GM23338 (cell line): ENCODE measurements at regions not wholly inside any gene's neighbourhood (a gene's known extent, or its start where the extent isn't known, plus 50 kb on each side); places are given as distances from the start of the nearest gene placed in this dataset.
A peak's percentile ranks its signal among the peaks of the same experiment; 100 is the strongest.

Source experiments
- ATAC-seq: fragments of 200-7000 bp; cut with Tn5 transposase; 3 replicates; pipeline ENCODE4 v1.9.1; 2020
- DNase-seq: peaks from one replicate; pipeline ENCODE4 v3.0.0-alpha.2; 2015; ENCODE audit warnings: low spot score
- H2AFZ ChIP-seq: fragments of 200-600 bp; sonication (generic); 2 replicates; pipeline ENCODE4 v1.8.0; 2016; ENCODE audit warnings: antibody characterized with exemption, mild to moderate bottlenecking, moderate library complexity
- H3F3A ChIP-seq: fragments of 200-600 bp; sonication (generic); replicated peaks from 2 replicates; pipeline ENCODE4 v1.8.0; 2017; ENCODE audit warnings: antibody characterized with exemption, mixed run types, low read depth
- H3K27ac ChIP-seq: fragments of 200-600 bp; sonication (generic); 2 replicates; pipeline ENCODE4 v1.6.1; 2016; ENCODE audit warnings: low read depth
- H3K27me3 ChIP-seq: fragments of 200-600 bp; sonication (generic); 2 replicates; pipeline ENCODE4 v1.8.0; 2016; ENCODE audit warnings: mild to moderate bottlenecking, mixed run types, moderate library complexity; ENCODE audit not compliant: insufficient read depth
- H3K36me3 ChIP-seq: fragments of 200-600 bp; sonication (generic); 2 replicates; pipeline ENCODE4 v1.8.0; 2016; ENCODE audit warnings: mild to moderate bottlenecking; ENCODE audit not compliant: insufficient read depth
- H3K4me1 ChIP-seq: fragments of 200-600 bp; sonication (generic); 2 replicates; pipeline ENCODE4 v1.8.0; 2016; ENCODE audit warnings: mild to moderate bottlenecking, moderate library complexity; ENCODE audit not compliant: insufficient read depth
- H3K4me2 ChIP-seq: fragments of 200-600 bp; sonication (generic); 2 replicates; pipeline ENCODE4 v1.7.1; 2017; ENCODE audit warnings: mixed run types
- H3K4me3 ChIP-seq: fragments of 200-600 bp; sonication (generic); 2 replicates; pipeline ENCODE4 v1.6.1; 2016; ENCODE audit warnings: mixed run types
- H3K79me2 ChIP-seq: fragments of 200-600 bp; sonication (generic); replicated peaks from 2 replicates; pipeline ENCODE4 v1.8.0; 2017; ENCODE audit warnings: mild to moderate bottlenecking; ENCODE audit not compliant: insufficient read depth
- H3K9me2 ChIP-seq: fragments of 200-600 bp; sonication (generic); 2 replicates; pipeline ENCODE4 v1.8.0; 2017; ENCODE audit not compliant: insufficient read depth
- H4K20me1 ChIP-seq: fragments of 200-600 bp; sonication (generic); replicated peaks from 2 replicates; pipeline ENCODE4 v1.8.0; 2017; ENCODE audit warnings: mild to moderate bottlenecking; ENCODE audit not compliant: insufficient read depth
- H3K27ac Mint-ChIP-seq: 2 replicates; pipeline ENCODE4 v1.8.0; 2020; ENCODE audit warnings: inconsistent platforms, mild to moderate bottlenecking, moderate library complexity, mixed read lengths
- H3K27me3 Mint-ChIP-seq: 3 replicates; pipeline ENCODE4 v1.8.0; 2022; ENCODE audit warnings: low read depth, mild to moderate bottlenecking, moderate library complexity, mixed read lengths, inconsistent platforms; ENCODE audit not compliant: insufficient read depth, poor library complexity
- H3K36me3 Mint-ChIP-seq: 3 replicates; pipeline ENCODE4 v1.8.0; 2021; ENCODE audit warnings: low read depth, mild to moderate bottlenecking, inconsistent platforms, moderate library complexity, mixed read lengths
- H3K4me1 Mint-ChIP-seq: 3 replicates; pipeline ENCODE4 v1.8.0; 2020; ENCODE audit warnings: mild to moderate bottlenecking, inconsistent platforms, mixed read lengths
- H3K4me3 Mint-ChIP-seq: 3 replicates; pipeline ENCODE4 v1.8.0; 2021; ENCODE audit warnings: moderate library complexity, mild to moderate bottlenecking, inconsistent platforms, mixed read lengths
- H3K9me3 Mint-ChIP-seq: 3 replicates; pipeline ENCODE4 v1.8.0; 2020; ENCODE audit warnings: moderate library complexity, mild to moderate bottlenecking, inconsistent platforms, mixed read lengths
- CTCF ChIP-seq, 2 experiments: fragments of 200-600 bp in 1 of 2; sonication (generic) in 1 of 2; conservative IDR thresholded peaks; 2 replicates each; pipeline versions ENCODE4 v1.5.1 to v1.6.1; 2016 to 2017; ENCODE audit warnings: antibody characterized with exemption in 2 of 2, low read depth in 2 of 2, mild to moderate bottlenecking in 2 of 2, moderate library complexity in 1 of 2
- ETS1 ChIP-seq: IDR thresholded peaks from 2 replicates; pipeline ENCODE4 v1.6.1; 2016; ENCODE audit warnings: antibody characterized with exemption
- EZH2 ChIP-seq: fragments of 200-600 bp; sonication (generic); IDR thresholded peaks from one replicate; pipeline ENCODE4 v1.8.0; 2017; ENCODE audit warnings: antibody characterized with exemption, mild to moderate bottlenecking, low read depth; ENCODE audit not compliant: unreplicated experiment
- EZH2phosphoT487 ChIP-seq: fragments of 200-600 bp; sonication (generic); IDR thresholded peaks from one replicate; pipeline ENCODE4 v1.8.1; 2018; ENCODE audit warnings: antibody characterized with exemption; ENCODE audit not compliant: unreplicated experiment
- POLR2AphosphoS5 ChIP-seq: IDR thresholded peaks from 2 replicates; pipeline ENCODE4 v1.6.1; 2016; ENCODE audit warnings: antibody characterized with exemption, low read depth
- REST ChIP-seq: IDR thresholded peaks from one replicate; pipeline ENCODE4 v1.6.1; 2018; ENCODE audit warnings: antibody characterized with exemption; ENCODE audit not compliant: unreplicated experiment
- STAT1 ChIP-seq: IDR thresholded peaks from one replicate; pipeline ENCODE4 v1.6.1; 2016; ENCODE audit warnings: antibody characterized with exemption; ENCODE audit not compliant: unreplicated experiment
- ZNF114 ChIP-seq: fragments of 250-450 bp; sonication (Bioruptor Pico); IDR thresholded peaks from 2 replicates; pipeline ENCODE4 v1.5.0; 2020; ENCODE audit warnings: mild to moderate bottlenecking, moderate library complexity
- ZNF331 ChIP-seq: fragments of 250-450 bp; sonication (Bioruptor Pico); IDR thresholded peaks from 2 replicates; pipeline ENCODE4 v1.5.0; 2020; ENCODE audit warnings: low read depth, mild to moderate bottlenecking, moderate library complexity
- ZNF462 ChIP-seq: fragments of 250-450 bp; sonication (Bioruptor Pico); IDR thresholded peaks from 2 replicates; pipeline ENCODE4 v1.5.0; 2020; ENCODE audit warnings: mild to moderate bottlenecking, moderate library complexity

GRCh38 chr15:93506646-93507045, 417.6 kb upstream of the RGMA start:
- no peak overlapping the region for H3K4me3 Mint-ChIP-seq
- H3K36me3 ChIP-seq: no peaks in the 10 kb centered on the region
- H3K27me3 ChIP-seq: no peaks in the 10 kb centered on the region
- H3K79me2 ChIP-seq: no peaks in the 10 kb centered on the region
- no peaks in the 10 kb centered on the region for H3K36me3 Mint-ChIP-seq
- H2AFZ ChIP-seq: no peak overlapping the region
- ATAC-seq (peak; percentile 32; the same call in 1 of the 3 replicates), DNase-seq (no peak)
- peaks cover 2% of the 10 kb centered on the region for H3K27me3 Mint-ChIP-seq
- H3K27ac Mint-ChIP-seq: no peak overlapping the region
- H3K4me1 Mint-ChIP-seq: peaks cover 4% of the 10 kb centered on the region; the same call in 2 of the 3 replicates
- no peaks in the 10 kb centered on the region for H3F3A ChIP-seq
- H4K20me1 ChIP-seq: no peaks in the 10 kb centered on the region
- H3K4me2 ChIP-seq: no peak overlapping the region
- no peak for TF ChIP-seq POLR2AphosphoS5
- TF ChIP-seq STAT1: no peak
- no peak for TF ChIP-seq EZH2
- no peak for TF ChIP-seq ZNF462
- TF ChIP-seq ETS1: no peak
- TF ChIP-seq REST: no peak
- TF ChIP-seq ZNF331 (CRISPR knock-in tag): no peak
- no peak for TF ChIP-seq ZNF114 (CRISPR knock-in tag)
- TF ChIP-seq CTCF (conservative IDR thresholded peaks at IDR 0.05; ENCODE audit: low read depth in 2 of 2): no peak
- TF ChIP-seq EZH2phosphoT487: no peak
- no peak overlapping the region for H3K4me3 ChIP-seq
- H3K9me3 Mint-ChIP-seq: no peaks in the 10 kb centered on the region; the same call in 2 of the 3 replicates
- H3K9me2 ChIP-seq: no peaks in the 10 kb centered on the region; the same call in 1 of the 2 replicates
- no peak overlapping the region for H3K27ac ChIP-seq
- peaks cover 4% of the 10 kb centered on the region; the same call in 1 of the 2 replicates for H3K4me1 ChIP-seq
